ENCODE measurements at regions not wholly inside any gene's neighbourhood (a gene's known extent, or its start where the extent isn't known, plus 50 kb on each side); places are given as distances from the start of the nearest gene placed in this dataset.

- BruUV-seq (replicated peaks), result no TSS peak
- Mint-ChIP-seq H3K9me3 (ENCODE audit: unreplicated experiment) (no peaks in the 10 kb centered on the region), H3K27ac (ENCODE audit: low read depth, unreplicated experiment) (peak overlapping the region; percentile 55), H3K4me3 (ENCODE audit: unreplicated experiment) (no peak overlapping the region), H3K27me3 (ENCODE audit: insufficient read depth, unreplicated experiment) (no peaks in the 10 kb centered on the region), H3K4me1 (ENCODE audit: insufficient read depth, unreplicated experiment) (peaks cover 32% of the 10 kb centered on the region), H3K36me3 (ENCODE audit: insufficient read depth, unreplicated experiment) (no peaks in the 10 kb centered on the region)
- intact Hi-C loops (cut with micrococcal nuclease), result no loop called here
- ChIA-PET CTCF (interaction anchor here (0.7 kb wide), 1 partner anchor 9 kb away, joined by 4 read pairs; no protein-coding TSS in a partner anchor), POLR2A (no interaction called here)
- TF ChIP-seq CTCF (IDR thresholded peaks at IDR 0.05; ENCODE audit: unreplicated experiment), result no peak
- DNase-seq (ENCODE audit: unreplicated experiment), result no peak
Observed at GRCh38 chr5:9716838-9717281, 86.7 kb upstream of the TAS2R1 start.

GRCh38 chr5:9715891-9716335 is 85.8 kb upstream of the TAS2R1 start:
- H3K4me3 Mint-ChIP-seq (ENCODE audit: unreplicated experiment), result no peak overlapping the region
- H3K4me1 Mint-ChIP-seq (ENCODE audit: insufficient read depth, unreplicated experiment), result peaks cover 32% of the 10 kb centered on the region
- H3K36me3 Mint-ChIP-seq (ENCODE audit: insufficient read depth, unreplicated experiment), result no peaks in the 10 kb centered on the region
- BruUV-seq (replicated peaks), result no TSS peak
- ChIA-PET CTCF (no interaction called here), POLR2A (no interaction called here)
- no peaks in the 10 kb centered on the region for H3K9me3 Mint-ChIP-seq (ENCODE audit: unreplicated experiment)
- intact Hi-C loops (cut with micrococcal nuclease), result no loop called here
- TF ChIP-seq CTCF (IDR thresholded peaks at IDR 0.05; ENCODE audit: unreplicated experiment), result no peak
- no peak for DNase-seq (ENCODE audit: unreplicated experiment)
- H3K27me3 Mint-ChIP-seq (ENCODE audit: insufficient read depth, unreplicated experiment), result no peaks in the 10 kb centered on the region
- H3K27ac Mint-ChIP-seq (ENCODE audit: low read depth, unreplicated experiment), result peak overlapping the region; percentile 55

GRCh38 chr5:9713959-9714586 is 83.9 kb upstream of the TAS2R1 start:
- H3K36me3 Mint-ChIP-seq (ENCODE audit: insufficient read depth, unreplicated experiment), result no peaks in the 10 kb centered on the region
- TF ChIP-seq CTCF (IDR thresholded peaks at IDR 0.05; ENCODE audit: unreplicated experiment), result no peak
- H3K9me3 Mint-ChIP-seq (ENCODE audit: unreplicated experiment), result no peaks in the 10 kb centered on the region
- ChIA-PET POLR2A (no interaction called here), CTCF (no interaction called here)
- H3K4me1 Mint-ChIP-seq (ENCODE audit: insufficient read depth, unreplicated experiment), result peaks cover 32% of the 10 kb centered on the region
- H3K27ac Mint-ChIP-seq (ENCODE audit: low read depth, unreplicated experiment), result no peak overlapping the region
- no peaks in the 10 kb centered on the region for H3K27me3 Mint-ChIP-seq (ENCODE audit: insufficient read depth, unreplicated experiment)
- H3K4me3 Mint-ChIP-seq (ENCODE audit: unreplicated experiment), result no peak overlapping the region
- intact Hi-C loops (cut with micrococcal nuclease), result no loop called here
- DNase-seq (ENCODE audit: unreplicated experiment), result no peak
- BruUV-seq (replicated peaks), result no TSS peak

- Mint-ChIP-seq H3K4me1 (ENCODE audit: insufficient read depth, unreplicated experiment) (peaks cover 32% of the 10 kb centered on the region), H3K27me3 (ENCODE audit: insufficient read depth, unreplicated experiment) (no peaks in the 10 kb centered on the region), H3K9me3 (ENCODE audit: unreplicated experiment) (no peaks in the 10 kb centered on the region), H3K4me3 (ENCODE audit: unreplicated experiment) (peak overlapping the region; percentile 19), H3K27ac (ENCODE audit: low read depth, unreplicated experiment) (peak overlapping the region; percentile 82), H3K36me3 (ENCODE audit: insufficient read depth, unreplicated experiment) (no peaks in the 10 kb centered on the region)
- no peak for DNase-seq (ENCODE audit: unreplicated experiment)
- no TSS peak for BruUV-seq (replicated peaks)
- CTCF ChIA-PET, result interaction anchor here (0.6 kb wide), 1 partner anchor 216 kb away, joined by 4 read pairs; no protein-coding TSS in a partner anchor
- POLR2A ChIA-PET, result interaction anchor here (1.0 kb wide), 1 partner anchor 10 kb away, joined by 3 read pairs; no protein-coding TSS in a partner anchor
- TF ChIP-seq CTCF (IDR thresholded peaks at IDR 0.05; ENCODE audit: unreplicated experiment), result no peak
- intact Hi-C loops (cut with micrococcal nuclease), result no loop called here
Observed at GRCh38 chr5:9713356-9713755, 83.2 kb upstream of the TAS2R1 start.

Measured in MCF 10A (cell line).